H1 (cell line): ENCODE measurements at regions not wholly inside any gene's neighbourhood (a gene's known extent, or its start where the extent isn't known, plus 50 kb on each side); places are given as distances from the start of the nearest gene placed in this dataset.
A peak's percentile ranks its signal among the peaks of the same experiment; 100 is the strongest.

Experiments used
- CTCF ChIA-PET: fragments of 300-600 bp; sonication (Branson Sonifier 250); formaldehyde crosslinking; loops from one replicate; lab custom pipeline; 2021; ENCODE audit not compliant: partially characterized antibody; lab: Charles Lee
- POLR2A ChIA-PET: fragments of 300-600 bp; sonication (Branson Sonifier 250); formaldehyde crosslinking; loops from one replicate; lab custom pipeline; 2021; ENCODE audit warnings: inconsistent platforms; ENCODE audit not compliant: partially characterized antibody; lab: Charles Lee
- DNase-seq, 2 experiments: peaks; one replicate each; pipeline versions ENCODE4 v3.0.0 to v3.0.0-alpha.2; 2010 to 2022; ENCODE audit warnings: low spot score in 2 of 2, low read depth in 1 of 2, mixed read lengths in 1 of 2
- FAIRE-seq: peaks from 2 replicates; lab custom pipeline; 2011; peaks lifted over from hg19 to GRCh38; lab: Jason Lieb, UNC
- H2AFZ ChIP-seq: 2 replicates; pipeline ENCODE4 v1.8.1; 2012; ENCODE audit warnings: low read length, inconsistent platforms
- H2AK5ac ChIP-seq: 2 replicates; pipeline ENCODE4 v1.6.1; 2013; ENCODE audit warnings: low read depth, low read length
- H2BK120ac ChIP-seq: replicated peaks from 2 replicates; pipeline ENCODE3; 2013; ENCODE audit warnings: low read depth, low read length, inconsistent platforms
- H2BK12ac ChIP-seq: 2 replicates; pipeline ENCODE4 v1.6.1; 2013; ENCODE audit warnings: low read depth, low read length
- H2BK15ac ChIP-seq: 2 replicates; pipeline ENCODE4 v1.6.1; 2013; ENCODE audit warnings: low read length
- H2BK20ac ChIP-seq: 2 replicates; pipeline ENCODE4 v1.6.1; 2013; ENCODE audit warnings: low read length
- H2BK5ac ChIP-seq: 2 replicates; pipeline ENCODE4 v1.6.1; 2013; ENCODE audit warnings: low read depth, low read length
- H3K14ac ChIP-seq: 2 replicates; pipeline ENCODE4 v1.6.1; 2013; ENCODE audit warnings: inconsistent platforms; ENCODE audit not compliant: insufficient read length
- H3K18ac ChIP-seq: 2 replicates; pipeline ENCODE4 v1.6.1; 2013; ENCODE audit warnings: low read length; ENCODE audit errors: extremely low read depth
- H3K23ac ChIP-seq: 2 replicates; pipeline ENCODE4 v1.6.1; 2013; ENCODE audit warnings: inconsistent platforms; ENCODE audit not compliant: insufficient read length
- H3K23me2 ChIP-seq: 2 replicates; pipeline ENCODE4 v1.6.1; 2013; ENCODE audit warnings: low read depth, low read length
- H3K27ac ChIP-seq: 2 replicates; pipeline ENCODE4 v1.6.1; 2011; ENCODE audit warnings: low read depth, low read length, inconsistent platforms
- H3K27me3 ChIP-seq, 4 experiments: replicated peaks in 1 of 4; 1 replicate in 1 of 4; 2 replicates in 3 of 4; pipeline versions ENCODE4 v1.6.1 to v1.8.1; 2011 to 2013; ENCODE audit warnings: low read length in 3 of 4, mild to moderate bottlenecking in 3 of 4, inconsistent platforms in 2 of 4, mixed read lengths in 2 of 4, moderate library complexity in 1 of 4; ENCODE audit not compliant: control insufficient read depth in 3 of 4, insufficient read depth in 3 of 4; ENCODE audit errors: extremely low read depth in 1 of 4
- H3K36me3 ChIP-seq, 4 experiments: 2 replicates each; pipeline versions ENCODE4 v1.6.1 to v1.8.1; 2011 to 2013; ENCODE audit warnings: mild to moderate bottlenecking in 4 of 4, low read length in 3 of 4, moderate library complexity in 2 of 4, control low read depth in 1 of 4, inconsistent platforms in 1 of 4; ENCODE audit not compliant: insufficient read depth in 4 of 4, control insufficient read depth in 2 of 4
- H3K4ac ChIP-seq: replicated peaks from 2 replicates; pipeline ENCODE3; 2013; ENCODE audit warnings: low read length, low read depth, mixed read lengths, inconsistent platforms; ENCODE audit not compliant: insufficient read length
- H3K4me1 ChIP-seq, 4 experiments: replicated peaks in 1 of 4; 1 replicate in 1 of 4; 2 replicates in 3 of 4; pipeline versions ENCODE4 v1.6.1 to v1.8.1; 2011 to 2013; ENCODE audit warnings: low read length in 3 of 4, inconsistent platforms in 2 of 4, mixed read lengths in 1 of 4; ENCODE audit not compliant: insufficient read depth in 4 of 4, control insufficient read depth in 3 of 4
- H3K4me2 ChIP-seq, 2 experiments: 2 replicates each; pipeline versions ENCODE4 v1.6.1 to v1.8.1; 2011 to 2013; ENCODE audit warnings: low read depth in 2 of 2, low read length in 2 of 2, control low read depth in 1 of 2, inconsistent platforms in 1 of 2, mild to moderate bottlenecking in 1 of 2; ENCODE audit not compliant: insufficient read depth in 1 of 2
- H3K4me3 ChIP-seq, 4 experiments: fragments of 200-600, 300-600 bp in 1 of 4; sonication (generic), shearing (Covaris generic), sonication (Bioruptor Twin) in 1 of 4; 2 replicates each; pipeline versions ENCODE4 v1.5.1 to v1.8.1; 2011 to 2016; ENCODE audit warnings: low read length in 4 of 4, low read depth in 3 of 4, control low read depth in 2 of 4, inconsistent platforms in 2 of 4, mild to moderate bottlenecking in 2 of 4, mixed read lengths in 1 of 4, moderate library complexity in 1 of 4; ENCODE audit not compliant: insufficient read depth in 2 of 4; ENCODE audit errors: extremely low read depth in 1 of 4
- H3K56ac ChIP-seq: replicated peaks from 2 replicates; pipeline ENCODE3; 2013; ENCODE audit warnings: low read depth, mild to moderate bottlenecking, mixed read lengths, low read length, inconsistent platforms; ENCODE audit not compliant: insufficient read length
- H3K79me1 ChIP-seq: 2 replicates; pipeline ENCODE4 v1.6.1; 2013; ENCODE audit warnings: low read depth, low read length, control low read depth
- H3K79me2 ChIP-seq, 2 experiments: 2 replicates each; pipeline versions ENCODE4 v1.6.1 to v1.8.1; 2012 to 2013; ENCODE audit warnings: low read length in 2 of 2, mild to moderate bottlenecking in 2 of 2, inconsistent platforms in 1 of 2; ENCODE audit not compliant: insufficient read depth in 2 of 2, control insufficient read depth in 1 of 2
- H3K9ac ChIP-seq, 4 experiments: replicated peaks in 1 of 4; 1 replicate in 1 of 4; 2 replicates in 3 of 4; pipeline versions ENCODE4 v1.6.1 to v1.8.1; 2011 to 2013; ENCODE audit warnings: low read depth in 3 of 4, low read length in 3 of 4, control low read depth in 2 of 4, mild to moderate bottlenecking in 2 of 4, moderate library complexity in 2 of 4, inconsistent platforms in 1 of 4; ENCODE audit errors: extremely low read depth in 1 of 4
- H3K9me3 ChIP-seq, 2 experiments: 2 replicates each; pipeline versions ENCODE4 v1.6.1 to v1.8.1; 2012 to 2013; ENCODE audit warnings: mild to moderate bottlenecking in 2 of 2, moderate library complexity in 2 of 2, control low read depth in 1 of 2, inconsistent platforms in 1 of 2, low read depth in 1 of 2, low read length in 1 of 2, mixed read lengths in 1 of 2; ENCODE audit not compliant: insufficient read depth in 2 of 2
- H4K20me1 ChIP-seq, 2 experiments: replicated peaks in 1 of 2; 2 replicates each; pipeline versions ENCODE3 to v1.8.1; 2011 to 2013; ENCODE audit warnings: inconsistent platforms in 2 of 2, low read length in 2 of 2, mild to moderate bottlenecking in 1 of 2; ENCODE audit not compliant: insufficient read depth in 2 of 2, control insufficient read depth in 1 of 2
- H4K5ac ChIP-seq: 2 replicates; pipeline ENCODE4 v1.6.1; 2013; ENCODE audit warnings: low read length, low read depth, mixed read lengths, inconsistent platforms; ENCODE audit not compliant: insufficient read length
- H4K8ac ChIP-seq: 2 replicates; pipeline ENCODE4 v1.8.0; 2013; ENCODE audit warnings: mild to moderate bottlenecking, moderate library complexity, low read length, inconsistent platforms; ENCODE audit not compliant: insufficient read depth; ENCODE audit errors: extremely low read depth
- H4K91ac ChIP-seq: replicated peaks from 2 replicates; pipeline ENCODE3; 2013; ENCODE audit warnings: low read length, mixed read lengths, inconsistent platforms; ENCODE audit not compliant: insufficient read length
- ASH2L ChIP-seq: fragments of 200-600, 300-600 bp; sonication (generic); IDR thresholded peaks from one replicate; pipeline ENCODE4 v1.7.1; 2017; ENCODE audit warnings: low read length
- BCL11A ChIP-seq, 2 experiments: IDR thresholded peaks; one replicate each; pipeline ENCODE4 v1.6.1; 2011; ENCODE audit warnings: low read depth in 2 of 2, low read length in 2 of 2, mild to moderate bottlenecking in 2 of 2
- CEBPB ChIP-seq: IDR thresholded peaks from 2 replicates; pipeline ENCODE4 v1.6.1; 2012; ENCODE audit warnings: low read depth, low read length
- CHD1 ChIP-seq: IDR thresholded peaks from 2 replicates; pipeline ENCODE4 v1.6.1; 2012; ENCODE audit warnings: low read depth, low read length, improper control_type of control experiment
- EZH2 ChIP-seq: fragments of 200-600 bp; sonication (generic); IDR thresholded peaks from 2 replicates; pipeline ENCODE4 v1.7.1; 2012; ENCODE audit warnings: low read depth, mild to moderate bottlenecking, moderate library complexity, low read length, inconsistent platforms; ENCODE audit not compliant: severe bottlenecking
- HDAC6 ChIP-seq: IDR thresholded peaks from one replicate; pipeline ENCODE4 v1.7.1; 2012; ENCODE audit warnings: low read depth, mild to moderate bottlenecking, inconsistent platforms, low read length, moderate library complexity
- NRF1 ChIP-seq: IDR thresholded peaks from 2 replicates; pipeline ENCODE4 v1.6.1; 2011; ENCODE audit warnings: mild to moderate bottlenecking, low read depth, low read length, improper control_type of control experiment
- POLR2AphosphoS5 ChIP-seq: IDR thresholded peaks from 2 replicates; pipeline ENCODE4 v1.6.1; 2011; ENCODE audit warnings: low read depth, low read length
- SIRT6 ChIP-seq: IDR thresholded peaks from one replicate; pipeline ENCODE4 v1.7.1; 2012; ENCODE audit warnings: low read length, inconsistent platforms
- SP2 ChIP-seq: IDR thresholded peaks from 2 replicates; pipeline ENCODE4 v1.6.1; 2012; ENCODE audit warnings: mild to moderate bottlenecking, low read length, inconsistent platforms
- WGBS, 2 experiments: shearing (Covaris generic) in 1 of 2; methylation state at CpG; one replicate each; pipeline versions ENCODE4 v1.1.6 to v1.1.7; 2013 to 2015; ENCODE audit warnings: low lambda C conversion rate in 2 of 2, mixed read lengths in 2 of 2, inconsistent platforms in 1 of 2, low coverage in 1 of 2, missing lambda C conversion rate in 1 of 2; ENCODE audit not compliant: insufficient replicate concordance in 2 of 2, insufficient coverage in 1 of 2, insufficient read length in 1 of 2; ENCODE audit errors: extremely low coverage in 1 of 2, missing lambda C conversion rate in 1 of 2; 5-methylcytosine and 5-hydroxymethylcytosine counted together
- TF ChIP-seq, protein P1 (sequence below), 3 experiments: IDR thresholded peaks; 1 replicate in 2 of 3; 2 replicates in 1 of 3; pipeline versions ENCODE4 v1.5.1 to v1.6.1; 2011; ENCODE audit warnings: low read length in 3 of 3, mild to moderate bottlenecking in 3 of 3, inconsistent platforms in 2 of 3, low read depth in 1 of 3, moderate library complexity in 1 of 3; ENCODE audit not compliant: insufficient read depth in 1 of 3; ENCODE audit errors: control extremely low read depth in 1 of 3
- TF ChIP-seq, protein P2 (sequence below): IDR thresholded peaks from 2 replicates; pipeline ENCODE4 v1.6.1; 2012; ENCODE audit warnings: inconsistent platforms

DNA sequence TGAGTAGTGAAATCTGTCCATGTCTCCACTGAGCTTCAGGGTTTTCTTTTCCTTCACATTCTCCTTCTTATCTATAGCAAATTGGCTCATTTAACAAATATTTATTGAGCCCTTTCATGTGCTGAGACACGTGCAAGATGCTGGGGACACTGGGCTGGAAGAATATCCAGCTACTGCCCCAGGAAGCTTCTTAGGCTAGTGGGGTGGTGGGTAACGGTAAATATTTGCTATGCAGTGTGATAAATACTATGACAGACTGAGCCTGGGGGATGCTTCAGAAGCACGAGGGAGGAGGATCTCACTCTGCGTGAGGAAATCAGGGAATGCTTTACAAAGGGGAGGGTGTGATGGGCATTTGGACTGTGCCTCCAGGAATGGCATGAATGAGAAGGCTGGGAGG, 524.1 kb downstream of the GRIN2A start:
- DNase-seq: peak in 1 of 2 experiments; percentile 33
- CTCF ChIA-PET: interaction anchor here (0.8 to 3.9 kb wide), 3 partner anchors 8 to 23 kb away, joined by 3 to 20 read pairs (median 9); no protein-coding TSS in a partner anchor
- TF ChIP-seq NRF1 (no peak), ASH2L (no peak), HDAC6 (no peak), SP2 (no peak), POLR2AphosphoS5 (no peak), CHD1 (no peak), EZH2 (no peak), BCL11A (IDR thresholded peaks at IDR 0.05; ENCODE audit: low read depth in 2 of 2, low read length in 2 of 2) (no peak), CEBPB (no peak), SIRT6 (no peak)
- TF ChIP-seq, protein P1, sequence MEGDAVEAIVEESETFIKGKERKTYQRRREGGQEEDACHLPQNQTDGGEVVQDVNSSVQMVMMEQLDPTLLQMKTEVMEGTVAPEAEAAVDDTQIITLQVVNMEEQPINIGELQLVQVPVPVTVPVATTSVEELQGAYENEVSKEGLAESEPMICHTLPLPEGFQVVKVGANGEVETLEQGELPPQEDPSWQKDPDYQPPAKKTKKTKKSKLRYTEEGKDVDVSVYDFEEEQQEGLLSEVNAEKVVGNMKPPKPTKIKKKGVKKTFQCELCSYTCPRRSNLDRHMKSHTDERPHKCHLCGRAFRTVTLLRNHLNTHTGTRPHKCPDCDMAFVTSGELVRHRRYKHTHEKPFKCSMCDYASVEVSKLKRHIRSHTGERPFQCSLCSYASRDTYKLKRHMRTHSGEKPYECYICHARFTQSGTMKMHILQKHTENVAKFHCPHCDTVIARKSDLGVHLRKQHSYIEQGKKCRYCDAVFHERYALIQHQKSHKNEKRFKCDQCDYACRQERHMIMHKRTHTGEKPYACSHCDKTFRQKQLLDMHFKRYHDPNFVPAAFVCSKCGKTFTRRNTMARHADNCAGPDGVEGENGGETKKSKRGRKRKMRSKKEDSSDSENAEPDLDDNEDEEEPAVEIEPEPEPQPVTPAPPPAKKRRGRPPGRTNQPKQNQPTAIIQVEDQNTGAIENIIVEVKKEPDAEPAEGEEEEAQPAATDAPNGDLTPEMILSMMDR (IDR thresholded peaks at IDR 0.05; ENCODE audit: control extremely low read depth in 1 of 3, insufficient read depth in 1 of 3, low read depth in 1 of 3, low read length in 3 of 3): no peak
- TF ChIP-seq, protein P2, sequence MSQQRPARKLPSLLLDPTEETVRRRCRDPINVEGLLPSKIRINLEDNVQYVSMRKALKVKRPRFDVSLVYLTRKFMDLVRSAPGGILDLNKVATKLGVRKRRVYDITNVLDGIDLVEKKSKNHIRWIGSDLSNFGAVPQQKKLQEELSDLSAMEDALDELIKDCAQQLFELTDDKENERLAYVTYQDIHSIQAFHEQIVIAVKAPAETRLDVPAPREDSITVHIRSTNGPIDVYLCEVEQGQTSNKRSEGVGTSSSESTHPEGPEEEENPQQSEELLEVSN: no peak

More for the DNA sequence above, 524.1 kb downstream of the GRIN2A start:
- no peaks in the 10 kb centered on the region for H3K27me3 ChIP-seq
- no peak overlapping the region for H3K14ac ChIP-seq
- no peak overlapping the region for H2AFZ ChIP-seq
- H3K4me1 ChIP-seq: peaks cover 0 to 8% (median 3%) of the 10 kb centered on the region in 4 experiments; a peak in 3 of 7 replicates
- H3K9ac ChIP-seq: no peak overlapping the region
- no peak overlapping the region for H2BK120ac ChIP-seq
- no peak overlapping the region for H3K27ac ChIP-seq
- no peak overlapping the region for H4K91ac ChIP-seq
- no peak overlapping the region for H3K4me3 ChIP-seq
- no peak overlapping the region for H3K18ac ChIP-seq
- H2BK5ac ChIP-seq: no peak overlapping the region
- no peak overlapping the region for H4K8ac ChIP-seq
- H2BK15ac ChIP-seq: no peak overlapping the region
- no peak overlapping the region for H3K56ac ChIP-seq
- 85% methylated on average over 4 of the region's 4 CpGs; no CpG with 5 or more reads in 1 of the 2 experiments for WGBS, 2 experiments
- H3K4ac ChIP-seq: no peak overlapping the region
- H4K5ac ChIP-seq: no peak overlapping the region
- H3K79me1 ChIP-seq: no peaks in the 10 kb centered on the region
- no peak overlapping the region for H2AK5ac ChIP-seq
- no peak overlapping the region for H2BK12ac ChIP-seq
- H3K36me3 ChIP-seq: no peaks in the 10 kb centered on the region
- no peaks in the 10 kb centered on the region for H4K20me1 ChIP-seq
- peaks cover 2% of the 10 kb centered on the region; the same call in 1 of the 2 replicates for H3K23me2 ChIP-seq
- POLR2A ChIA-PET: interaction anchor here (7.6 kb wide), 1 partner anchor 9 kb away, joined by 64 read pairs; no protein-coding TSS in a partner anchor
- no peaks in the 10 kb centered on the region for H3K79me2 ChIP-seq
- no peaks in the 10 kb centered on the region for H3K9me3 ChIP-seq
- FAIRE-seq: no peak
- no peak overlapping the region for H3K4me2 ChIP-seq
- no peak overlapping the region for H2BK20ac ChIP-seq
- no peak overlapping the region for H3K23ac ChIP-seq
